ENCODE measurements at regions not wholly inside any gene's neighbourhood (a gene's known extent, or its start where the extent isn't known, plus 50 kb on each side); places are given as distances from the start of the nearest gene placed in this dataset.
A peak's percentile ranks its signal among the peaks of the same experiment; 100 is the strongest.
"Not testable (repeated sequence)": the region's sequence is repeated elsewhere in the genome, so short reads cannot be mapped to it uniquely, and the experiment has no call there.

DNA sequence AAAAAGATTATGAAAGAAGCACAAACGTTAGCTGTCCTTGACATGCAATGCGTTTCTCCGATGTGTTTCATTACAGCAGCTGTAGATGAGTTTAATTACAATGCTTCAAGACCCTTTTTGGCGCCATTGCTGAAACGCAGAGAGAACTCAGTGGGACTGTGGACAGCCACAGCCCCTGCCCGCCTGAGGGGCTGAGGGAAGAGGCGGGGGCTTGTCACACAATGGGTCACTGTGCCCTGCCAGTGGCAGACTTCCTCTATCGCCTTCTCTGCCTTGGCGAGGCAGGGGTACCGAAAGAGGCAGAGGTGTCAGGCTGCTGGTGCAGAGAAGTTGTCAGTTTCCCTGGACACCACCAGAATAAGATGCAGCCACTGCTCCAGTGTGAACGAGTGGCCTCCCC is 252.0 kb downstream of the NR2F2 start:
- no peak for DNase-seq (ENCODE audit: low read depth)

DNA sequence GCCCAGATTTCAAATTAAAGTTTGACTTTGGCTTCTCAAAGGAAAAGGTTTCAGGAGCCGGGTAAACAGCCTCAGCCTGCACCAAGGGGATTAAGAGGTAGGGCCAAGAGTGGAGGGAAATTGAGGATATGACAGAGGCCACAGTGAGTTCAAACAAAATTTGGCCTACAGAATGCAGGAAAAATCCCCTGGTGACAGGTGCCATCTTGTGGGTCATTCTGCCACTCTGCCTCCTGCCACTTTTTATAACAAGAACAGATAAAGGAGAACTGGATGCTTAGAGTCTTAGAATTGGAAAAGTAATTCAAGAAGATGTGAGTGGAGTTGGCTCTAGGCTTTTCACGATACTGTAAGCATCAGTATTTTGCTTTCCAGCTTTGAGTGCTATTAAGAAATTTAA is 253.2 kb downstream of the NR2F2 start:
- no peak for DNase-seq (ENCODE audit: low read depth)

DNA sequence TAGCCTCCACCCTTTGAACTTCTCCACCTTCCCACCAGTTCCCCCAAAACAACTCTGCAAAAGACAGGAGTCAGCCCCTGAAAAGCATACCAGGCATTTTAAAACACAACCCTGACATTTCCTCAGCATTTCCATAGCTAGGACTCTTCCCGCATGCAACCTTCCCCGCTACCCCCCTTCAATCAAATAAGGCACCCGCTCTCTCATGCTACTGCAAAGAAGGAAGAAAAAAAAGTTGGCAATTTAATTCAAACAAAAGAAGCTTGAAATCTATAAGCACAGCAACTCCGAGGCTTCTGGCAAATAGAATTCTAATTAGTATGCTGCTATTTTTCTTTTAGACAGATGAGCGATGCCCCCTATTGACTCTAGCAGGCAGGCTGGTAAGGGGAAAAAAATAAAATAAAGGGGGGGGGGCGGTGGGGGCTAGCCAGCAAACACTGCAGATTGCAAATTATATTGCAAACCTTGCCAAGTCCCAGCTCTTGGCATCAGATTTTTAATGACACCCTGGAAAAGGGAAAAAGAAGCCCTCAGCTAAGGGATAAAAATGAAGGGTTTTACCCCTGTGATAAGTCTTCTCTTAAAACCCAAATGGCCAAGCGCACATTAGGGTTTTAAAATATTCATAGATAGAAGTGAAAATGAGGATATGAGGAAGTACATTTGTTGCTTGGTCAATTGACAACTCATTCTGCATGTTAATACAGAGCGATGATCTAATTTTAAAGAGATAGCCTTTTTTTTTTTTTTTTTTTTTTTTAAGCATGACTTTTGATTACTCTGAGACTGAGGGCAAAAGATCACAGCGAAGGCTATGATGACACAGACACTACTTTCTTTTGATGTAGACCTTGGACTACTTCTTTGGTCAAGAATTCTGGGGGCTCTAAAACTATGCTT is 255.2 kb downstream of the NR2F2 start:
- peak; percentile 12 for DNase-seq (ENCODE audit: low read depth)

DNA sequence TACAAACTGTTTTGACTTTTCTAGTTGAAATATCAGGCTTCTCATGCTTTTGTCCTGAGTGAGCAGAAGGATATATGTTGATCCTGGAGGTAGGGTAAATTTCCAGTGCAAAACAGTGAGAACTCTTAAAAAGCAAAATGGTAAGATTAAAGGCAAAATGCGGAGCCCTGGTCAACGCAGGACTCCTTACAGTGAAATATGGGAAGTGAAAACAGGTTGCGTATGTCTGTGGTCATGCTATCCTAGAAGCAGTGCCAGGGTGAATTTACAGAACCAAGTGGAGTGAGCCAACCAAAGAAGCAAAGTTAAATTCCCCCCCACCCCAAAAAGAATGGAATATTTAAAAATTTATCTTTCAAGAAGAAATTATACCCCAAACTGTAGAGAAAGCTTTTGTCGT is 256.4 kb downstream of the NR2F2 start:
- no peak for DNase-seq (ENCODE audit: low read depth)

DNA sequence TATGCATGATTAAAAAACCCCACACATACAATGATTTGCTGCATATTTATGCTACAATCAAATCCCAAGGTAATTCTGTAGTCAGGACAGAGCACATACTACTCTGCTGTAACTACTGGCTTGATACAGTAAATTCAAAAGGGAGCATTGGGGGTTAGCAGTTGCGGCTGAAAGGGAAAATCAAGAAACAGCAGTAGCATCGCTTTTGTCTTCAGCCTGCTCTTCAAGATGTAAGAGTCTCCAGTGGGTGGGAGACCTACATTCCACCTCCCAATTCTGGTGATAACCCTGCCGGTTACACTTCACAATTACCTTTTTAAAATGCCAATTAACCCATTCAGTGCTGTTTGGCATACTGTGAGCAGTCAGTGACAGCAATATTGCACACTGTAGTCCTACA is 259.4 kb downstream of the NR2F2 start:
- DNase-seq (ENCODE audit: low read depth), result no peak

DNA sequence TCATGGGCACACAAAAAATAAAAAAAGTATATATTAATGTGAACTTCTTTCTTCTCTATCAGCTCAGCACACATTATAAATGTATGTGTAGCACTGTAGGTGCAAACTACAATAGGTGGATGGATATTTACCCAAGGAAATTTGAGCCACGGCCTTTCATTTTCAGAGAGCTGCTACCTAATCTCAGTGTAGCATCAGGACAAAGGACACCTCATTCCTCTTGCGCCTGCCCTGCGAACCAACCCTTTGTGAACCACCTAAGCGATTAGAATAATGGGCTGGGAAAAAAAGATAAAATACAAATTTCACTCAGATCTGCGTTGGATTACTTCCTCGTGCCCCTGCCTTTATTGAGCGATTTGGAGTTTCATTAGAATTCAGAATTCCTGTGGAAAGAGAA is 263.2 kb downstream of the NR2F2 start:
- no peak for DNase-seq (ENCODE audit: low read depth)

GRCh38 chr15:96595951-96596350 is 265.5 kb downstream of the NR2F2 start:
- no peak for DNase-seq (ENCODE audit: low read depth)

GRCh38 chr15:96598514-96598913 is 268.0 kb downstream of the NR2F2 start:
- no peak for DNase-seq (ENCODE audit: low read depth)

GRCh38 chr15:96599268-96599667 is 268.8 kb downstream of the NR2F2 start:
- DNase-seq (ENCODE audit: low read depth), result no peak

GRCh38 chr15:96600350-96600749 is 269.9 kb downstream of the NR2F2 start:
- no peak for DNase-seq (ENCODE audit: low read depth)

DNA sequence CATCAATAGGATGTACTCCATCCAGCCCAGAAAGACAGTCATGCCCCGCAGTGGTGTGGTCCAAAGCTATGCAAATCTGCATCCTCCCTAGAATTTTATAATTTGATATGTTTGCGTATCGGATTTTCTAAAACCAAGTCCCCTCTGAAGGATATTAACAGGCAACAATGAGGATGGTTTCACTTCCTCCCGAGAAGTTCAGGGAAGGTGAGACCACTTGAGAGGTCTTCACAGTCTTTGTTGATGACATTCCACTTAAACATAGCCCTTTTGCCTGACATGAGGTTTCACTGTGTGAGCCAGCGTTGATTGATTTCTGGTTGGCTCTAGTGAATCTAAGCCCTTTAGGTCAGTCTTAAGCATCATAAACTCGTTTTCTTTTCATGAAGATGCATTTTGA is 276.1 kb downstream of the NR2F2 start:
- no peak for DNase-seq (ENCODE audit: low read depth)

DNA sequence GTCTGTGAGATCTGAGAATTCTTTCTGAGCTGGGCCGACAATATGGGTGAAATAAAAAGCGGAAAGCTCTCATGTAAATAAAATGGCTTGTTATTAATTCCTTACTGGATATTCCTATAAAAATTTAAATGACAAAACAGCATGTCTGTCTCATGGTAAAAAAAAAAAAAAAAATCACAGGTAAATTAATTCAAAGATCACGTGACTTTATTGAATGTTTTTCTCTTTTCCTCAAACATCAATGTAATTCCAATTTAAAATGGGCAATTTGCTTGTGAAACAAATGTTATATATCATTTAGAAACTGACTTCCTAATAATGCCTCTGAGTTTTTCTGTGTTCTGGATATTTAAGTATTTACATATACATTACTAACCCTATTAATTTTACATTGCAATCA is 280.3 kb downstream of the NR2F2 start:
- no peak for DNase-seq (ENCODE audit: low read depth)

GRCh38 chr15:96612917-96613316 is 282.4 kb downstream of the NR2F2 start:
- no peak for DNase-seq (ENCODE audit: low read depth)

DNA sequence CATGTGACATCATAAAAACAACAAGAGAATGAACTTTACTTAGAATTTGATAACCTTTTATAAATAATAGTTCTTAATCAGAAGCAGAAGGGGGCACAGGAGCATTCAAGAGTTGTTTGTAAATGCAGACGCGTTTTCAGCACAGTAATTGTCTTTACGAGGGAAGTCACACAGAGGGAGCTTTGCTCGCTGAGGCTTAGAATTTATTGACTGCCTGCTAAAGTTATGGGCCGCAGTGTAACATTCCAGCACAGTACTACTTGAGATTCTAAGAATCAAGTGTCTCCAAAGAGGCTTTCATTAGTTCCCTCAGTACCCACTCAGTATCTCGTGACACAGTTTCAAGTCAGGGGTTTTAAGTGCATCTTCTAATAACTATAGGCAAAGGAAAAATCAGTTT is 288.7 kb downstream of the NR2F2 start:
- no peak for DNase-seq (ENCODE audit: low read depth)

- no peak for DNase-seq (ENCODE audit: low read depth)
Observed at GRCh38 chr15:96622714-96623113, 292.2 kb downstream of the NR2F2 start.

DNA sequence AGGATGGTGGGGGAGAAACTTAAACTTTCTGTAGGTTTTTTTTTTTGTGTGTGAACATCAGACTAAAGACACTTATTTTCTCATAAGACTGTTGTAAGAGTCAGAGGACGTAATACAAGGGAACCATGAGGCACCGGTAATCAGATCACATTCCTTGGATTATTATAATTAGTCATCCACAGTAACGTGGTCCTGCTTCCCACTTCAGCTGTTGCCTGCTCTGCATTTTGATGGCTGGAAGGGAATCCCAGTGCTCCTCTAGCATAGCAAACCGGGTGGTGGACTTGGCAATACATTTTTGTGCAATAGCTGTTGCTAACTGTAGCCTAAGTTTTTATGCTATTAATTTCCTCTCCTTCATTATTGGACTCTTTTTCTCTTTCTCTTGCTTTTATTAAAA is 294.8 kb downstream of the NR2F2 start:
- no peak for DNase-seq (ENCODE audit: low read depth)

DNA sequence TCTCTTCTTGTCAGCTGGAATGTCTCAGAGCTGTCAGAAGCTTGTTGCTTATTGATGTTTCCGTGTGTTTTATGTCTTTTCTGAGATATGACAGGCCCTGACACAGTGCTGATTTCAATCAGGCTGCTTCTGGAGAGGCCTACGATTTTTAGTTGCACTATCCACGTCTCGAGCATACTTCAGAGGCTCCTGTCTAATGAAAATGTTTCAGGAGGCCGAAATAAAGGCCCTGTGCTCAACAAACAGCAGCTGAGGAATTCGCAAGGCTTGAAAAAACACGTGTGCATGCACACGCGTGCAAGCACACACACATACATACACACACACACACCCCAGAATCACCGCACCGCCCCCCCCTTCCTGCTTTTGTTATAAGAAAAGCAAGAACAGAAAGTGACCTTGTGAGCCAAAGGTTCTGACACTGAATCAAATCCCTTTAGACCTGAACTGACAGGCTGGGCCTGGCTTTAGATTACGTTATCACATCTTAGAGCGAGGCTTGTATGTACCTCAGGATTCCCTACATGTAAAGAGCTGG is 296.6 kb downstream of the NR2F2 start:
- no peak for DNase-seq (ENCODE audit: low read depth)

- no peak for DNase-seq (ENCODE audit: low read depth)
Observed at GRCh38 chr15:96629511-96629910, 299.0 kb downstream of the NR2F2 start.

GRCh38 chr15:96638793-96639192 is 308.3 kb downstream of the NR2F2 start:
- DNase-seq (ENCODE audit: low read depth), result no peak

- DNase-seq (ENCODE audit: low read depth), result no peak
Observed at GRCh38 chr15:96645796-96646195, 315.3 kb downstream of the NR2F2 start.

GRCh38 chr15:96648866-96649265 is 318.4 kb downstream of the NR2F2 start:
- DNase-seq (ENCODE audit: low read depth), result no peak

DNA sequence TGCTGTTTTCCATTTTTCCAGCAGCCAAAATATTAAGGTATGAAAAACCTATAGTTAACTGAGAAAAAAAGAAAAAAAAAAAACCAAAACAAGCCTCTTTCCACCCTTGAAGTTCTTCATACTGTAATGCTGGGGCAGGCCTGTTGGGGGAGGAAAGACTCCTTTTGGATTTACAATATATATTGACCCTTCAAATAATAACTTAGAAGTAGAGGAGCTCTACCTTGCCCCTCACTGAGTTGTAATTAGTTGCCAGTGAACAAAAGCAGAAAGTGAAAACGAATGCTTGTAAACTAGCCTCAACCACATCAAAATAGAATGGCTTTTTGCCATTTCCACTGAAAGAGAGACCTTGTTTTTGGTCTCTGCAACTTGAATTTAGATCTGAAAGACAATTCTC is 326.6 kb downstream of the NR2F2 start:
- no peak for DNase-seq (ENCODE audit: low read depth)

- not testable (repeated sequence) for DNase-seq (ENCODE audit: low read depth)
Observed at GRCh38 chr15:96666979-96667378, 336.5 kb downstream of the NR2F2 start.

GRCh38 chr15:96670389-96670788 is 339.9 kb downstream of the NR2F2 start:
- DNase-seq (ENCODE audit: low read depth), result no peak
